ENCODE measurements at regions not wholly inside any gene's neighbourhood (a gene's known extent, or its start where the extent isn't known, plus 50 kb on each side); places are given as distances from the start of the nearest gene placed in this dataset.

DNA sequence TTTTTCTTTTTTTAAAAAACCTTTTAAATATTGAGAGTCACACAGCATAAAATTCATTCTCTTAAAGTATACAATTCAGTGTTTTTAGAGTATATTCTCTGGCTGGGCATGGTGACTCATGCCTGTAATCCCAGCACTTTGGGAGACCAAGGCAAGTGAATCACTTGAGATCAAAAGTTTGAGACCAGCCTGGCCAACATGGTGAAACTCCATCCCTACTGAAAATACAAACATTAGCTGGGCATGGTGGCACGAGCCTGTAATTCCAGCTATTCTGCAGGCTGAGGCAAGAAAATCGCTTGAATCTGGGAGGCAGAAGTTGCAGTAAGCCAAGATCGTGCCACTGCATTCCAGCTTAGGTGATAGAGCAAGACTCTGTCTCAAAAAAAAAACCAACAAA lies 68.4 kb upstream of the BCAT1 start:
- 93% methylated on average over 3 of the region's 3 CpGs for WGBS
- H3K27ac ChIP-seq (ENCODE audit: low read depth in 1 of 2, low read length in 1 of 2) = no peak overlapping the region

DNA sequence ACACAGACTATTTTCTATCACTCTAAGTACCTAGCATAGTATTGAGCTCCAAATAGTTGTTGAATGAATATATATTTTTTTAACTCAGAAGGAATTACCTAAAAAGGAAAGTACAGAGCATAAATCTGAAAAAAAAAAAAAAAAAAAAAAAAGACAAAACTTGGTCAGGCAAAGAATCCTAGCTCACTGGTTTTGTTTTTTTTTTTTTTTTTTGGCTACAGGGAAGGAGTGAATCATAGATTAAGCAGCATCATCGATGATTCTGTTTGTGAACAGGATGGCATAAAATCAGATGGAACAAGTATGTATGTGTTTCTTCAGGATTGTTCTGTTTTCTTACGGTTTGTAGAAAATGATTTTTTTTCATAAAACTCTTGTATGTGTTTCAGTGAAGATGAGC lies 66.1 kb upstream of the BCAT1 start:
- H3K4me1 ChIP-seq (ENCODE audit: control insufficient read depth in 2 of 2, insufficient read depth in 2 of 2, low read length in 2 of 2) = no peaks in the 10 kb centered on the region
- DNase-seq (ENCODE audit: low read depth in 6 of 9, low spot score in 9 of 9) = no peak
- peaks cover 1 to 8% of the 10 kb centered on the region in 2 donors for H3K9me3 ChIP-seq (ENCODE audit: control insufficient read depth in 2 of 2, insufficient read depth in 1 of 2, low read length in 1 of 2)
- 99% methylated on average over 2 of the region's 2 CpGs for WGBS
- H3K27ac ChIP-seq (ENCODE audit: low read depth in 1 of 2, low read length in 1 of 2) = no peak overlapping the region
- no peak overlapping the region for H3K4me3 ChIP-seq (ENCODE audit: low read length in 2 of 2)
- no peaks in the 10 kb centered on the region for H3K27me3 ChIP-seq (ENCODE audit: control insufficient read depth in 2 of 2, insufficient read depth in 1 of 2, low read length in 1 of 2)
- no peaks in the 10 kb centered on the region for H3K36me3 ChIP-seq (ENCODE audit: control insufficient read depth in 2 of 2, insufficient read depth in 2 of 2, low read length in 1 of 2)

More for the DNA sequence above, 68.4 kb upstream of the BCAT1 start:
- Histone ChIP-seq H3K4me3 (ENCODE audit: low read length in 2 of 2) (no peak overlapping the region), H3K9me3 (ENCODE audit: control insufficient read depth in 2 of 2, insufficient read depth in 1 of 2, low read length in 1 of 2) (peaks cover 1 to 8% of the 10 kb centered on the region in 2 donors), H3K27me3 (ENCODE audit: control insufficient read depth in 2 of 2, insufficient read depth in 1 of 2, low read length in 1 of 2) (no peaks in the 10 kb centered on the region), H3K4me1 (ENCODE audit: control insufficient read depth in 2 of 2, insufficient read depth in 2 of 2, low read length in 2 of 2) (no peaks in the 10 kb centered on the region), H3K36me3 (ENCODE audit: control insufficient read depth in 2 of 2, insufficient read depth in 2 of 2, low read length in 1 of 2) (no peaks in the 10 kb centered on the region)
- no peak for DNase-seq (ENCODE audit: low read depth in 6 of 9, low spot score in 9 of 9)

DNA sequence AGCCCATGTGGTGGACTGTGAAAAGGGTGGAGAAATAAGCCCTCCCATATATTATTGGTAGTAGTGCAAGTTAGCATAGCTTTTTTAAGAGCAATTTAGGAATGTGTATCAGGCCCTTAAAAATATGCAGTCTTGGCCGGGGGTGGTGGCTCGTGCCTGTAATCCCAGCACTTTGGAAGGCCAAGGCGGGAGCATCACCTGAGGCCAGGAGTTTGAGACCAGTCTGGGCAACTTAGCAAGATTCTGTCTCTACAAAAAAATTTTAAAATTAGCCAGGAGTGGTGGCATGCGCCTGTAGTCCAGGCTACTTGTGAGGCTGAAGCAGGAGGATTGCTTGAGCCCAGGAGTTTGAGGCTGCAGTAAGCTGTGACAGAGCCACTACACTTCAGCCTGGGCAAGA lies 64.2 kb upstream of the BCAT1 start:
- Histone ChIP-seq H3K4me1 (ENCODE audit: control insufficient read depth in 2 of 2, insufficient read depth in 2 of 2, low read length in 2 of 2) (no peaks in the 10 kb centered on the region), H3K4me3 (ENCODE audit: low read length in 2 of 2) (no peak overlapping the region), H3K27me3 (ENCODE audit: control insufficient read depth in 2 of 2, insufficient read depth in 1 of 2, low read length in 1 of 2) (no peaks in the 10 kb centered on the region), H3K9me3 (ENCODE audit: control insufficient read depth in 2 of 2, insufficient read depth in 1 of 2, low read length in 1 of 2) (no peaks in the 10 kb centered on the region), H3K36me3 (ENCODE audit: control insufficient read depth in 2 of 2, insufficient read depth in 2 of 2, low read length in 1 of 2) (no peaks in the 10 kb centered on the region), H3K27ac (ENCODE audit: low read depth in 1 of 2, low read length in 1 of 2) (no peak overlapping the region)
- no peak for DNase-seq (ENCODE audit: low read depth in 6 of 9, low spot score in 9 of 9)
- 98% methylated on average over 4 of the region's 4 CpGs for WGBS

DNA sequence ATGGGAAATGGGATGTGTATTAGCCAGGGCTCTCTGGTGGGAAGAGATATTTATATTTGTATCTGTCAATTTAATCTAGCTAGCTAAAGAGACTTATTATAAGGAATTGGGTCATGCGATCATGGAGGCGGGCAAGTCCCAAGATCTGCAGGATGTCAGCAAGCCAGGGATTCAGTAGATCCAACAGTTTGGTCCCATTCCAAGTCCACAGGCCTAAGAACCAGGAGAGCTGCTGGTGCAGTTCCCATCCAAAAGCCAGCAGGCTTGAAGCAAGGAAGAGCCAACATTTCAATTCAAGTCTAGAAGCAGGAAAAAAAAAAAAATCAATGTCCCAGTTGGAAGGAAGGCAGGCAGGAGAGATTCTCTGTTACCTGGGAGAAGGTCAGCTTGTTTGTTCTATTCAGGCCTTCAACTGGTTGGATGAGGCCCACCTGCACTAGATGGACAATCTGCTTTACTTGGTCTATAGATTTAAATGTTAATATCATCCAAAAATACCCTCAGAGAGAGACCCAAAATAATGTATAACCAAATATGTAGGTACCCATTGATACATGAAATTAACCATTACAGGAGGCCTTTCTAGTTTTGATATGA lies 60.7 kb upstream of the BCAT1 start:
- Histone ChIP-seq H3K4me3 (ENCODE audit: low read length in 2 of 2) (no peak overlapping the region), H3K9me3 (ENCODE audit: control insufficient read depth in 2 of 2, insufficient read depth in 1 of 2, low read length in 1 of 2) (no peaks in the 10 kb centered on the region), H3K36me3 (ENCODE audit: control insufficient read depth in 2 of 2, insufficient read depth in 2 of 2, low read length in 1 of 2) (no peaks in the 10 kb centered on the region), H3K4me1 (ENCODE audit: control insufficient read depth in 2 of 2, insufficient read depth in 2 of 2, low read length in 2 of 2) (no peaks in the 10 kb centered on the region), H3K27ac (ENCODE audit: low read depth in 1 of 2, low read length in 1 of 2) (no peak overlapping the region), H3K27me3 (ENCODE audit: control insufficient read depth in 2 of 2, insufficient read depth in 1 of 2, low read length in 1 of 2) (no peaks in the 10 kb centered on the region)
- no peak for DNase-seq (ENCODE audit: low read depth in 6 of 9, low spot score in 9 of 9)
- WGBS = 96% methylated on average over 2 of the region's 2 CpGs

DNA sequence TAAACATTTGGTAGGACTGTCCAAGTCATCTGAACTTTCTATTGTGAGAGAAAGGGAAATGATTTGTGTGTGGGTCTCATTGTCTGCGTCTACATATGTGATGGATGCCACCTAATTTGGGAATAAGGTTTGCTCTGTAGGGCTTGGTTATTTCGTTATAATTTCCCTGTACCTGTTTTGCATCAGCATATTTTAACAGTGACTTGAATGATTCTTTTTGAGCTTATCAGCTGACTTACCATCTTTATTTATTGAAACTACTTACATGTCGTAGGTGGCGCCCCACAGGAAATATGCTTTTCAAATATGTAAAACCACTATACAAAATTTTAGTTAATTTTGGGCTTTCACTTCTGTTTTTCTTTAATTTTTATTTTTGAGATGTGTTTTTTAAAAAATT lies 56.5 kb upstream of the BCAT1 start:
- Histone ChIP-seq H3K4me3 (ENCODE audit: low read length in 2 of 2) (no peak overlapping the region), H3K36me3 (ENCODE audit: control insufficient read depth in 2 of 2, insufficient read depth in 2 of 2, low read length in 1 of 2) (no peaks in the 10 kb centered on the region), H3K27me3 (ENCODE audit: control insufficient read depth in 2 of 2, insufficient read depth in 1 of 2, low read length in 1 of 2) (no peaks in the 10 kb centered on the region), H3K27ac (ENCODE audit: low read depth in 1 of 2, low read length in 1 of 2) (no peak overlapping the region), H3K9me3 (ENCODE audit: control insufficient read depth in 2 of 2, insufficient read depth in 1 of 2, low read length in 1 of 2) (no peaks in the 10 kb centered on the region), H3K4me1 (ENCODE audit: control insufficient read depth in 2 of 2, insufficient read depth in 2 of 2, low read length in 2 of 2) (no peaks in the 10 kb centered on the region)
- 93% methylated on average over 4 of the region's 4 CpGs for WGBS
- DNase-seq (ENCODE audit: low read depth in 6 of 9, low spot score in 9 of 9) = no peak

DNA sequence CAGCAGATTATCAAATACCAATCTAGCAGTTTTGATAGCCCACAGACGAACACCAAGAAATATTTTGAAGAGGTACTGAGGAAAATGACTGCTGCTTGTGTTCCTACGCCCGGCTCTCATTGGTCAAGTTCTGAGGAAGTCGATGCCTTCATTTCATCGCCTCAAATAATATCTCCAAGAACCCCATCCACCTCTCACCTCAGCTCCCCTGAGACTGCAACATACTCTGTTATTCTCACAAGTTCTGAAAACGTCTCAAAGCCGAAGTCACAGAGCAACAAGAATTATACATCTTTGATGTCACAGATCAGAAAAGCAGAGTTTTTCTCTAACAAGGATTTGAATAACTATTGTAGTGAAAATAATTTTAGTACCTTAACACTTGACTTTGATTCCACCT lies 55.5 kb upstream of the BCAT1 start:
- Histone ChIP-seq H3K4me3 (ENCODE audit: low read length in 2 of 2) (no peak overlapping the region), H3K36me3 (ENCODE audit: control insufficient read depth in 2 of 2, insufficient read depth in 2 of 2, low read length in 1 of 2) (no peaks in the 10 kb centered on the region), H3K27ac (ENCODE audit: low read depth in 1 of 2, low read length in 1 of 2) (no peak overlapping the region), H3K4me1 (ENCODE audit: control insufficient read depth in 2 of 2, insufficient read depth in 2 of 2, low read length in 2 of 2) (no peaks in the 10 kb centered on the region), H3K9me3 (ENCODE audit: control insufficient read depth in 2 of 2, insufficient read depth in 1 of 2, low read length in 1 of 2) (no peaks in the 10 kb centered on the region), H3K27me3 (ENCODE audit: control insufficient read depth in 2 of 2, insufficient read depth in 1 of 2, low read length in 1 of 2) (no peaks in the 10 kb centered on the region)
- no peak for DNase-seq (ENCODE audit: low read depth in 6 of 9, low spot score in 9 of 9)
- WGBS = 93% methylated on average over 7 of the region's 7 CpGs

DNA sequence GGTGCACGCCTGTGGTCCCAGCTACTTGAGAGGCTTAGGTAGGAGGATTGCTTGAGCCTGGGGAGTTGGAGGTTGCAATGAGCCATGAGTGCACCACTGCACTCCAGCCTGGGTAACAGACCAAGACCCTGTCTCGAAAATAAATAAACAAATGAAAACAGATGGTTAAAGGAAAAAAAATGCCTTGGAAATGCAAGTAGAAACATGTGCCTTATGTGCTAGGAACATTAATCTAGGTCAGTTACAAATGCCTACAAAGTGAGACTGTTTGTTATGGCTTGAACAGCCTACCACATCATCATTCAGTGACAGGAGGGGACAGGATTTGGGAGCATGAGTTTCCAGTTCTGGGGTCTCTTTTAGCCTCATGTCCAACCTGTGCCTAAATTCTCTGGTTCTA lies 52.4 kb upstream of the BCAT1 start:
- Histone ChIP-seq H3K27me3 (ENCODE audit: control insufficient read depth in 2 of 2, insufficient read depth in 1 of 2, low read length in 1 of 2) (no peaks in the 10 kb centered on the region), H3K9me3 (ENCODE audit: control insufficient read depth in 2 of 2, insufficient read depth in 1 of 2, low read length in 1 of 2) (no peaks in the 10 kb centered on the region), H3K4me3 (ENCODE audit: low read length in 2 of 2) (no peak overlapping the region), H3K4me1 (ENCODE audit: control insufficient read depth in 2 of 2, insufficient read depth in 2 of 2, low read length in 2 of 2) (peaks cover 3 to 5% of the 10 kb centered on the region in 2 donors), H3K27ac (ENCODE audit: low read depth in 1 of 2, low read length in 1 of 2) (no peak overlapping the region), H3K36me3 (ENCODE audit: control insufficient read depth in 2 of 2, insufficient read depth in 2 of 2, low read length in 1 of 2) (no peaks in the 10 kb centered on the region)
- DNase-seq (ENCODE audit: low read depth in 6 of 9, low spot score in 9 of 9) = no peak
- WGBS = 96% methylated on average over 2 of the region's 2 CpGs

Data from thymus (tissue), 11 donors.